CD8-positive, alpha-beta memory T cell (primary cell): ENCODE measurements at regions not wholly inside any gene's neighbourhood (a gene's known extent, or its start where the extent isn't known, plus 50 kb on each side); places are given as distances from the start of the nearest gene placed in this dataset.

Experiments used
- CTCF ChIA-PET: fragments of 350-600 bp; sonication (Branson Sonifier 250); formaldehyde crosslinking; loops from one replicate; lab custom pipeline; 2021; ENCODE audit warnings: antibody characterized with exemption; lab: Charles Lee
- POLR2A ChIA-PET: fragments of 350-600 bp; sonication (Branson Sonifier 250); formaldehyde crosslinking; loops from one replicate; lab custom pipeline; 2021; ENCODE audit warnings: antibody characterized with exemption; lab: Charles Lee
- DNase-seq, 5 donors: peaks; one replicate each; pipeline versions ENCODE4 v3.0.0 to v3.0.0-alpha.2; 2020 to 2022; ENCODE audit warnings: mixed read lengths in 1 of 5
- H3K27ac ChIP-seq: one replicate; pipeline ENCODE4 v1.7.0; 2013; ENCODE audit warnings: low read depth, mild to moderate bottlenecking, low read length, moderate library complexity
- H3K27me3 ChIP-seq: 2 replicates; pipeline ENCODE4 v1.7.0; 2013; ENCODE audit warnings: low read length, mild to moderate bottlenecking; ENCODE audit not compliant: insufficient read depth, poor library complexity, severe bottlenecking
- H3K36me3 ChIP-seq: 2 replicates; pipeline ENCODE4 v1.7.0; 2013; ENCODE audit warnings: mild to moderate bottlenecking, low read length, moderate library complexity; ENCODE audit not compliant: insufficient read depth
- H3K4me1 ChIP-seq: 2 replicates; pipeline ENCODE4 v1.7.0; 2013; ENCODE audit warnings: mild to moderate bottlenecking, low read length, moderate library complexity; ENCODE audit not compliant: insufficient read depth
- H3K4me3 ChIP-seq: 2 replicates; pipeline ENCODE4 v1.7.0; 2013; ENCODE audit warnings: mild to moderate bottlenecking, low read length
- H3K9me3 ChIP-seq: 2 replicates; pipeline ENCODE4 v1.7.0; 2013; ENCODE audit warnings: mild to moderate bottlenecking, low read length
- H3K27ac Mint-ChIP-seq, 8 donors: one replicate each; pipeline ENCODE4 v1.8.0; 2020 to 2021; ENCODE audit warnings: mixed read lengths in 8 of 8, mild to moderate bottlenecking in 6 of 8, inconsistent platforms in 3 of 8, moderate library complexity in 3 of 8
- H3K27me3 Mint-ChIP-seq, 2 donors: one replicate each; pipeline ENCODE4 v1.8.0; 2020 to 2021; ENCODE audit warnings: mixed read lengths in 2 of 2, mild to moderate bottlenecking in 1 of 2, moderate library complexity in 1 of 2
- H3K36me3 Mint-ChIP-seq, 3 donors: one replicate each; pipeline ENCODE4 v1.8.0; 2020 to 2021; ENCODE audit warnings: mixed read lengths in 3 of 3, inconsistent platforms in 1 of 3, mild to moderate bottlenecking in 1 of 3
- H3K4me1 Mint-ChIP-seq, 3 donors: one replicate each; pipeline ENCODE4 v1.8.0; 2020 to 2021; ENCODE audit warnings: mixed read lengths in 3 of 3, inconsistent platforms in 1 of 3, mild to moderate bottlenecking in 1 of 3
- H3K4me3 Mint-ChIP-seq, 7 donors: one replicate each; pipeline ENCODE4 v1.8.0; 2020 to 2021; ENCODE audit warnings: mixed read lengths in 7 of 7, mild to moderate bottlenecking in 6 of 7, moderate library complexity in 4 of 7, inconsistent platforms in 2 of 7
- H3K9me3 Mint-ChIP-seq, 5 donors: one replicate each; pipeline ENCODE4 v1.8.0; 2020 to 2022; ENCODE audit warnings: mixed read lengths in 5 of 5, mild to moderate bottlenecking in 3 of 5, moderate library complexity in 2 of 5, inconsistent platforms in 1 of 5

DNA sequence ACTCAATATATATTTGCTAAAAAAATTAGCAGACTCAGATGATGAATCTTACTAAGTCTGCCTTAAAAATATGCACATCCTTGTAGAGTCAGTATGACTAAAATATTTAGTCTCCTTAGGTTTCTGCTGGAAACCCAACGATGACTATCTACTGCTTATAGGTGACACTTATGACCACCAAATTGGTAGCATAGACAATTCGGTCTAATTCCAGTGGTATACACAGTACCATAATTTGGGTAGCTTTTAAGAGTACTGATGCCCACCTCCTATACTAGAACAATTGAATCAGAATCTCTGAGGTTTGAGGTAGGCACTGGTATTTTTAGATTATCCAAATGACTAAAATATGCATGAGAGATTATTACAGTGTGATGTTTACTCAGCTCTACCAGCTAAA, 740.8 kb upstream of the ZEB2 start:
- Mint-ChIP-seq H3K36me3 (peaks cover 0 to 1% (median 0%) of the 10 kb centered on the region in 3 donors), H3K27me3 (peaks cover 0 to 2% of the 10 kb centered on the region in 2 donors), H3K27ac (no peak overlapping the region), H3K4me1 (peaks cover 0 to 7% (median 0%) of the 10 kb centered on the region in 3 donors), H3K4me3 (no peak overlapping the region), H3K9me3 (no peaks in the 10 kb centered on the region)
- Histone ChIP-seq H3K27me3 (peaks cover 5% of the 10 kb centered on the region), H3K36me3 (no peaks in the 10 kb centered on the region), H3K4me1 (no peaks in the 10 kb centered on the region), H3K4me3 (no peak overlapping the region), H3K27ac (no peak overlapping the region), H3K9me3 (no peaks in the 10 kb centered on the region)
- ChIA-PET POLR2A (no interaction called here), CTCF (no interaction called here)
- DNase-seq: no peak

DNA sequence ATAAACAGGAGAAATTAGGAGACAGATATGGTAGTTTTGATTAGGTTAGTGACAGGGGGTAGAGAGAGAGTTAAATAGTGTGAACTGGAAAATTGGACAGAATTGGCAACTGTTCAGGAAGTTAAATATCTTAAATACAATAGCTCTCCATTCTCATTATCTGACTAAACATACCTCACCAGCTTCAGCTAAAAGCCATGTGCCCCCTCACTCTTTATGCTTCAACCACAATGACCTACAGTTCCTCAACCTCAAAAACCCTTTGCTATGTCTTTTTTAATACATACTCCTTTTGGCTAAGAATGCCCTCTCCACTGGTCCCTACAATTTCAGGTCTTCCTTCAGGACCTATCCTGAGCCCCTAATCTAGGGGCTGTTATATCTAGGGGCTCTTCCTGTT, 740.2 kb upstream of the ZEB2 start:
- H3K27ac Mint-ChIP-seq: no peak overlapping the region
- H3K4me1 Mint-ChIP-seq: peaks cover 0 to 7% (median 0%) of the 10 kb centered on the region in 3 donors
- H3K36me3 ChIP-seq: no peaks in the 10 kb centered on the region
- CTCF ChIA-PET: no interaction called here
- H3K36me3 Mint-ChIP-seq: peaks cover 0 to 1% (median 0%) of the 10 kb centered on the region in 3 donors
- no peak for DNase-seq
- H3K9me3 Mint-ChIP-seq: no peaks in the 10 kb centered on the region
- no peaks in the 10 kb centered on the region for H3K4me1 ChIP-seq
- H3K27ac ChIP-seq: no peak overlapping the region
- H3K27me3 Mint-ChIP-seq: peaks cover 0 to 2% of the 10 kb centered on the region in 2 donors
- POLR2A ChIA-PET: no interaction called here
- H3K27me3 ChIP-seq: peaks cover 5% of the 10 kb centered on the region
- no peaks in the 10 kb centered on the region for H3K9me3 ChIP-seq
- H3K4me3 ChIP-seq: no peak overlapping the region
- H3K4me3 Mint-ChIP-seq: no peak overlapping the region

DNA sequence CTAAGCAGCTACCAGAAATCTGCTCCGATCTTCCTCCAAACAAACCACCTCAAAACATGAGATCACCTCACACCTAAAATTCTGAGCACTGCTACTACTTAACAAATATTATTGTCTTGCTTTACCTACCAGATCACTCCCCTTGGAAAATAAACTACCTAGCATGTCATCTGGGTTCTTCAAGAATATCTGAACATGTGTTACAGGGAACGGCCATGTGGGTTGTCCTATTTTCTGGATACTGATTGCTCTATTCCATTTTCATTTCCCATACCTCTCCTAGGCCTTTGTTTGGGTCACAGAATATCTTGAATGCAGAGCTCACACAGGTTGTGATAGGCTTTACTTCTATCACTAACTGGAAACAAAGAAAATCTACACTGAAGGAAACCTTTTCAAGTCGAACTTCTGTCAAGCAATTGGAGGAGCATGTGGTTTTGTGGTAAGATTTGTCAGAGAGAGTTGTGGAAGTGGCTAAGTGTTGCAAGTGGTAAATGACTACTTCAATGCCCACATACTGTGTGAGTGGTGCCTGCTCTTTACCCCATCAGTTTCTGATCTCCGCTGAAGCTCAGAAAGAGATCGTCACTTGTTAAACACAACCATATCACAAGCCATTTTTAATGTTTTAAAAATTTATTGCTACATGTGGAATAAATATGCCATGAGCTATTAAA, 739.1 kb upstream of the ZEB2 start:
- no peaks in the 10 kb centered on the region for H3K4me1 ChIP-seq
- peaks cover 5% of the 10 kb centered on the region for H3K27me3 ChIP-seq
- POLR2A ChIA-PET: no interaction called here
- Mint-ChIP-seq H3K27me3 (peaks cover 0 to 4% of the 10 kb centered on the region in 2 donors), H3K36me3 (peaks cover 0 to 1% (median 0%) of the 10 kb centered on the region in 3 donors), H3K9me3 (no peaks in the 10 kb centered on the region), H3K27ac (no peak overlapping the region), H3K4me1 (peaks cover 0 to 7% (median 0%) of the 10 kb centered on the region in 3 donors), H3K4me3 (no peak overlapping the region)
- DNase-seq: peak in 2 of 5 donors; percentile 3 to 20
- no peaks in the 10 kb centered on the region for H3K36me3 ChIP-seq
- H3K9me3 ChIP-seq: no peaks in the 10 kb centered on the region
- no peak overlapping the region for H3K4me3 ChIP-seq
- CTCF ChIA-PET: interaction anchor here (0.7 kb wide), 1 partner anchor 1134 kb away, joined by 3 read pairs; no protein-coding TSS in a partner anchor
- H3K27ac ChIP-seq: no peak overlapping the region

DNA sequence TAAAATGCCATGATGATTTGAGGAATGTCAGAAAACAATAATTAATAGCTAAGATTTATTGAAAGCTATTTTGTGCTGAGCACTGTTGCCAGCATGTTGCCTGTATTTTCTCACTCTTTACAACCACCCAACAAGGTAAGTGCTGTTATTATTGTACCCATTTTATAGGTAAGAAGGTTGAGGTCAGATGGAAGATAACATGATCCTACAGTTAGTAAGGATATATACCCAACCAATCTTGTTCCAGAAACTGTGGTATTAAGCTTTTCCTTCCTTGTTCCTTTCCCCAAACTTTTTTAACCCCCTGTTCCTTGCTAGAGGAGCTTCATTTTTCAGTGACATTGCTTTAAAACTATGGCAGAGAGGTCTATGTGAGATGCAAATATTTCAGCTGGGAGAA, 738.0 kb upstream of the ZEB2 start:
- no peak overlapping the region for H3K4me3 ChIP-seq
- H3K9me3 Mint-ChIP-seq: no peaks in the 10 kb centered on the region

DNA sequence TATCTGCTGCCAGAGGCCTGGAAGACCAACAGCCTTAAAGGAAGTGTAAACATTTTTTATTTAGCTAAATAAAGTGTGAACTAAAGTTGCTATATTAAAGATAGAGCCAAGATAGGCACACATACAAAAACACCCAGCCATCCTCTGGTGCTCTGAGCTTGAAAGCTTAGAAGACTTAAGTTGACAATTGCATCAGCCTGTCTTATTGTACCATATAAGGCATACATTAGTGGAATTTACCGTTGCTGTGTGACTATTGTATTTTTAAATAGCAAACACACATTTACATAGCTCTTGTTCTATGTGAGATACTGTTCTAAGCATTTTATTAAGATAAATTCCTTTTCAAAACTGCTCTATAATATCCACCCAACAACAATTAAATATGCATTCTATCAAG, 736.6 kb upstream of the ZEB2 start:
- ChIA-PET POLR2A (no interaction called here), CTCF (no interaction called here)
- H3K36me3 ChIP-seq: no peaks in the 10 kb centered on the region
- no peak overlapping the region for H3K4me3 Mint-ChIP-seq
- no peaks in the 10 kb centered on the region for H3K9me3 ChIP-seq
- peaks cover 5% of the 10 kb centered on the region for H3K27me3 ChIP-seq
- peaks cover 0 to 4% of the 10 kb centered on the region in 2 donors for H3K27me3 Mint-ChIP-seq
- no peak overlapping the region for H3K27ac Mint-ChIP-seq
- DNase-seq: no peak
- no peak overlapping the region for H3K4me3 ChIP-seq
- peaks cover 0 to 7% (median 0%) of the 10 kb centered on the region in 3 donors for H3K4me1 Mint-ChIP-seq
- peaks cover 0 to 1% (median 0%) of the 10 kb centered on the region in 3 donors for H3K36me3 Mint-ChIP-seq
- H3K4me1 ChIP-seq: no peaks in the 10 kb centered on the region
- no peaks in the 10 kb centered on the region for H3K9me3 Mint-ChIP-seq
- H3K27ac ChIP-seq: no peak overlapping the region

More for the DNA sequence above, 738.0 kb upstream of the ZEB2 start:
- DNase-seq: no peak
- Histone ChIP-seq H3K27ac (no peak overlapping the region), H3K4me1 (no peaks in the 10 kb centered on the region), H3K36me3 (no peaks in the 10 kb centered on the region), H3K9me3 (no peaks in the 10 kb centered on the region), H3K27me3 (peaks cover 5% of the 10 kb centered on the region)
- peaks cover 0 to 7% (median 0%) of the 10 kb centered on the region in 3 donors for H3K4me1 Mint-ChIP-seq
- H3K36me3 Mint-ChIP-seq: peaks cover 0 to 1% (median 0%) of the 10 kb centered on the region in 3 donors
- CTCF ChIA-PET: no interaction called here
- H3K4me3 Mint-ChIP-seq: no peak overlapping the region
- POLR2A ChIA-PET: no interaction called here
- no peak overlapping the region for H3K27ac Mint-ChIP-seq
- H3K27me3 Mint-ChIP-seq: peaks cover 0 to 4% of the 10 kb centered on the region in 2 donors

DNA sequence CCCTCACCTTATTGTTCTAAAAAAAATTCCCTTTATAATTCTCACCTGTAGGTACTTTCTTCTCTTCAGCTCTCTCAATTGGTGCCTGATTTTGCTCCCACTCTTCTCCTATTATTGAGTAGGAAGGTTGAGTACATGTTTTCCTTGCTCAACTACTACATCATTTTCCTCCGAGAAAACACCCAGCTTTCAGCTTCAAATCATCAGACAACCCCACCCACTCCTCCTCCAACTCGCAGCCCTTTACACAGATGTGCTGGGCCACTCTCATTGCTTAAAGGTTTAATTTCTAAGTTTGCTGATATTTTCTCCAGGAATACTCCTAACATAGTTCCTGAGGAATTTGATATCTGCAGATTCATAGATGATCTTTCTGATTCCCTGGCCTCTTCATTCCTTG, 734.4 kb upstream of the ZEB2 start:
- no peaks in the 10 kb centered on the region for H3K36me3 ChIP-seq
- no peaks in the 10 kb centered on the region for H3K9me3 ChIP-seq
- Mint-ChIP-seq H3K4me3 (no peak overlapping the region), H3K4me1 (peaks cover 0 to 7% (median 0%) of the 10 kb centered on the region in 3 donors), H3K27ac (no peak overlapping the region), H3K36me3 (peaks cover 0 to 1% (median 0%) of the 10 kb centered on the region in 3 donors), H3K9me3 (no peaks in the 10 kb centered on the region), H3K27me3 (peaks cover 0 to 4% of the 10 kb centered on the region in 2 donors)
- DNase-seq: no peak
- ChIA-PET CTCF (no interaction called here), POLR2A (no interaction called here)
- no peaks in the 10 kb centered on the region for H3K27me3 ChIP-seq
- no peak overlapping the region for H3K4me3 ChIP-seq
- H3K4me1 ChIP-seq: no peaks in the 10 kb centered on the region
- H3K27ac ChIP-seq: no peak overlapping the region

DNA sequence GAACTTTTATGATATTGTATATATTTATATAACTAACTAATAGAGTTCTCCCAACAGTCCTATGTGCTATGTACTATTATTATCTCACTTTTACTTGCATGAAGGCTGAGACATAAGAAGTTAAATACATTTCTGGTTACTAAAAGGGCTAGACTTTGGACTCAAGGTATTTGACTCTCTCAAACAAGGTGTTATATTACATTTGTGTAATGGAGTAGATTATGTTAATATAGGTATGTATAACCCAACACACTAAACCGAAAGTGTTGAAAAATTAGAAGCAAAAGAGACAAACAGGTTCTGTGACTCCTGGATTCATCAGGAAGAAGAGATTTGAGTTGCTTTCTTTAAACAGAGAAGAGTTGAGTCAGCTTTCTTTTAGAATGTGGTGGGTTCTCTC, 733.6 kb upstream of the ZEB2 start:
- ChIA-PET CTCF (no interaction called here), POLR2A (no interaction called here)
- H3K36me3 Mint-ChIP-seq: peaks cover 0 to 1% (median 0%) of the 10 kb centered on the region in 3 donors
- Histone ChIP-seq H3K4me1 (no peaks in the 10 kb centered on the region), H3K27me3 (no peaks in the 10 kb centered on the region), H3K27ac (no peak overlapping the region), H3K9me3 (no peaks in the 10 kb centered on the region), H3K4me3 (no peak overlapping the region), H3K36me3 (no peaks in the 10 kb centered on the region)
- H3K4me3 Mint-ChIP-seq: no peak overlapping the region
- no peak for DNase-seq
- H3K9me3 Mint-ChIP-seq: no peaks in the 10 kb centered on the region
- no peak overlapping the region for H3K27ac Mint-ChIP-seq
- H3K27me3 Mint-ChIP-seq: peaks cover 0 to 4% of the 10 kb centered on the region in 2 donors
- no peaks in the 10 kb centered on the region for H3K4me1 Mint-ChIP-seq

DNA sequence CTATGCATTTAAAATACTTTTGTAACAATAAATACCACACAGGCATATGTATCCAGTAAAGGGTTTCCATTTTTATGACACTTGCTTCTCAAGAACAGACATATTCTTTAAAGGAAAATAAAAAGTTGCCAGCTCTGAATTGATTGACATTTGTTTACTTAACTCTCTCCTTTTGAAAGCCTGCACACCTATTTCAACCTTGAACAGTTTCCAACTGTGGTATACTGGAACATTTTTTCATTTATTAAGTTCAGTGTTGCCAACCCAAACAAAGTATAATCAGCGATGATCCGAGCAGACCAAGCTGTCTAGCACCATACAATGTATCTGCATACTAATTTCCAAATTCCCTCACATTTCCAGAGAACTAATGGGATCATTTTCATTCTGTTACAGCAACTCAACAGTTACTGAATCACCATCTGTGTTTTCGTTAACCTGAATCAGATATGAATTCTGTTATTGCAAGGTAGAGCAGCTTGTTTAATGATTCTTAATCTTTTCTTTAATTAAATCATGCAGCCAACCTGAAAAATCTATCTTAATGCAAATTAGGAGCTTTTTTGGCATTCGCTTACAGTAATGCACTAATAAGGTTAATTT, 725.5 kb upstream of the ZEB2 start:
- no peaks in the 10 kb centered on the region for H3K27me3 ChIP-seq
- H3K4me3 ChIP-seq: no peak overlapping the region
- Mint-ChIP-seq H3K4me1 (no peaks in the 10 kb centered on the region), H3K36me3 (no peaks in the 10 kb centered on the region), H3K4me3 (no peak overlapping the region), H3K9me3 (peaks cover 0 to 2% (median 0%) of the 10 kb centered on the region in 5 donors), H3K27ac (no peak overlapping the region), H3K27me3 (peaks cover 0 to 12% of the 10 kb centered on the region in 2 donors)
- no peaks in the 10 kb centered on the region for H3K9me3 ChIP-seq
- no peak for DNase-seq
- H3K36me3 ChIP-seq: no peaks in the 10 kb centered on the region
- ChIA-PET CTCF (no interaction called here), POLR2A (no interaction called here)
- H3K4me1 ChIP-seq: no peaks in the 10 kb centered on the region
- no peak overlapping the region for H3K27ac ChIP-seq
